Cardiac septum (tissue), 1 donor: ENCODE measurements at regions not wholly inside any gene's neighbourhood (a gene's known extent, or its start where the extent isn't known, plus 50 kb on each side); places are given as distances from the start of the nearest gene placed in this dataset.

Experiments used
- DNase-seq: peaks from one replicate; pipeline ENCODE4 v3.0.0-alpha.2; 2020; ENCODE audit warnings: low spot score
- intact Hi-C: fragments of 100-400 bp; cut with DNase I; formaldehyde crosslinking; loops from one replicate; pipeline ENCODE4 v1.14.0; 2022
- donor health status: DM: no; HTN: no; CAD: no.

GRCh38 chr13:40087091-40088002, 431.9 kb downstream of the COG6 start:
- intact Hi-C loops, result no loop called here

GRCh38 chr13:40094056-40094455, 438.6 kb downstream of the COG6 start:
- intact Hi-C loops, result no loop called here
- no peak for DNase-seq

More at GRCh38 chr13:40087091-40088002, 431.9 kb downstream of the COG6 start:
- DNase-seq, result no peak

GRCh38 chr13:40095695-40096356, 440.4 kb downstream of the COG6 start:
- intact Hi-C loops, result no loop called here
- DNase-seq, result no peak

- intact Hi-C loops, result no loop called here
- no peak for DNase-seq
Measured at GRCh38 chr13:40096357-40096901, 441.0 kb downstream of the COG6 start.

DNA sequence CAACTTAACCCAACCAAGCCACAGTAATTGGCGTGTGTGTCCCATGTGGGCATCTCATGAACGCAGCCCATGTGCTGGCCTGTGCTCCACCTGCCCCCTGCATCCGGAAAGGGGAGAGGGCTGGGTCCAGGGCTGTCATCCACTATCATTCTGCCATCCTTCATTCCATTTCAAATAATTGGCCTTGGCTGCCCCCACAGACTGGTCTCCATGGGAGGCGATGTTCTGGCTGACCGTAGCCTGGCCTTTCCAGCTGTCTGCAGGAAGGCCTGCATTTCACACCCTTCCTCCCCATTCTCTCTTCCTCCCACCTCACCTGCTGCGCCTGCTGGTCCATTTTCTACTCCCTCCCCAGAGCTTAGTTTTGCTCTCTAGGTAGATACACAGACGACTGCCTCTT, 442.8 kb downstream of the COG6 start:
- intact Hi-C loops, result no loop called here
- no peak for DNase-seq

DNA sequence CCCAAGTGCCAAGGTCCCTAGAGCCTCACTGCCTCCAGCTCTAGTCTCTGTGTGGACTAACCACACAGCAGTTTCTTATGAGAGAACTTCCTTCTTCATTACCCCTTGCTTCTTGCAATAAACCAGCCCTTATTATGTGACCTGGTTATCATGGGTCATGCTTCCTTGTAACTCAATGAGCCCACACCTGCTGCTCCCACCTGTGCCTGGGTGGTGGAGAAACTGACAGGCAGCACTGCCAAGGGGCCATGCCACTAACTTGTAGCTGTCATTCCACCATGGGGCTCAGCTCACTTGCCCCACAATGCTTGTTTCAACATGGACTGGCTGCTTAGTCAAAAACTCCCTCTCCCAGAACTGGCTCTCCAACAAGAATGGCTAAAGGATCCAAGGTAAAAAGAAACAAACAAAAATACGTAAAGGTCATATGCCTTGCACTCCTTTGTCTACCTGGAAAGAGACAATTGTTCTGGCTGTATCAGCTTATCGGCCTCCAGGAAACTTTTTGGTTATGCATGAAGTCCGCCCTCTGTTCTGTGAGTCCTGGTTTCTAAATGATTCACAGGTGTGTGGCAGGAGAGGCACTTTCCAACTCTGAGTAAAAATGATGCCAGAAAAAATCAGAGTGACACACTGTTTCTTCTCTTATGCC, 446.4 kb downstream of the COG6 start:
- intact Hi-C loops, result no loop called here
- DNase-seq, result no peak

DNA sequence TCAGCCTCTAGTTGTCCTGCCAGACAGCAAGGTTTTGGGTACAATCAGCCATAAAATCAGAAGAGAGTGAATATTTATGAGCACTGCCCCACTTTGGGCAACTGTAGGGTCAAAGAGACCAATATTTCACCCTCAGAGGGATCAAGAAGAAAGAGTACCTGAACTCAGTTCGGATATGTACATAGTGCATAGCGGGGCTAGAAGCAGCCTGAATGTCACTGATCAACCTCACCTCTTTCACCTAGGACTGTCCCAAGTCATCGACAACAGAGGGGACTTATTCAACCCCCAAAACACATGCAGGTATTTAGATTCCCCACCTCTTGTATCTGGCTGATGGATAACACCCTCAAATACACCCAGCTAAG, 446.9 kb downstream of the COG6 start:
- no peak for DNase-seq
- intact Hi-C loops, result no loop called here

DNA sequence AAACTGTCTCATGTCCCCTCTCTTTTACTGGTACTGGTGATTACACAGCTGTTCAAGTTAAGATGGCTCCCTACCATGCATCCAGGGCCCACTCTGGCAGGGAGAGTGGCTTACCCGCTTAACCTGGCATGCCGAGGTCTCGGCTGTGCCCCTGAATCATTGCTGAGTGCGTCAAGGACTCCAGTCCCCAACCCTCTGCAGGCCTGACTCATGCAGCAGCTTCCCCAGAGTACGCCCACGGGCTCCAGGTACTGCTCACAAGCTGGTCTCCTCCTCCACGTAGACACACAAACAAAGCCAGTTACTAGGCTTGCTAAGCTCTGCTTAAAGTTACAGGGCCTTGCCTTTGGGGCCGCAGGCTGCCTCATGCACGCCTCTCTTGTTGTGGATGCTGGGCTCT, 447.4 kb downstream of the COG6 start:
- DNase-seq, result no peak
- intact Hi-C loops, result no loop called here

DNA sequence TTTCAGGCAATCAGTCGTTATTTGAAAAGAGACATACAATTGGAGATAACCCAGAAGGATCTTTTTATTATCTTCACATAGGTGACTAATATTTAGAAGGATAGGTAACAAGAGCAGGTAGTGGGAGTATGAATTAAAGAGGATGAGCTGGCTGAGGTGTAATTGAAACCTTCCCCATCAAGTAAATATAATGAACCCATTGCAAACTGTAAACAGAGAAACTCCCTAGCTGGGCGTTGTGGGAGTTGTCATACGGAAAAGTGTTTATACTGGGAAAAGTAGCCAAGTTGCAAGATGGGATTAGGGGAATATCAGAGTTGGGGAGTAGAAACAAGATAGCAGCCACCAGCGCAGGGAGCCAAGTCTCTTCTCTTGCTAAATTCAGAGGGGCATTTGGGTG, 448.4 kb downstream of the COG6 start:
- intact Hi-C loops, result no loop called here
- no peak for DNase-seq

DNA sequence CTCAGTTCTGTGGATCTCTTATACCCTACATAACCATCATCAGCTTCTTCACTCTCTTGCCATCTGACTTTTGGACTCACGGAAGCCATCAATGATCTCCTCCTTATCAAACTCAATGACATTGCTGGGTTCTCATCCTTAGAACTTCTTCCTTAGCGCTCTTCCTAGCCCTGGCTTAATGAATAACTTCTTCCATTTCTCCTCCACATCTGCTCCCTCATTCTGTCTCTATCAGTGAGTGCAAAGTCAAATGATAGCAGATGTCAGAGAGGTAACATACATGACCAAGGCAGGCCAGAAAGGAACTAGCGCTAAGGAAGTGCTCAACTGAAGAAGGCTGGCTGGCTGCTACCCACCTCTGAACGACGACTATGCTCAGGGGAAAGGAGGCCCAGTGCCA, 449.8 kb downstream of the COG6 start:
- DNase-seq, result no peak
- intact Hi-C loops, result no loop called here

DNA sequence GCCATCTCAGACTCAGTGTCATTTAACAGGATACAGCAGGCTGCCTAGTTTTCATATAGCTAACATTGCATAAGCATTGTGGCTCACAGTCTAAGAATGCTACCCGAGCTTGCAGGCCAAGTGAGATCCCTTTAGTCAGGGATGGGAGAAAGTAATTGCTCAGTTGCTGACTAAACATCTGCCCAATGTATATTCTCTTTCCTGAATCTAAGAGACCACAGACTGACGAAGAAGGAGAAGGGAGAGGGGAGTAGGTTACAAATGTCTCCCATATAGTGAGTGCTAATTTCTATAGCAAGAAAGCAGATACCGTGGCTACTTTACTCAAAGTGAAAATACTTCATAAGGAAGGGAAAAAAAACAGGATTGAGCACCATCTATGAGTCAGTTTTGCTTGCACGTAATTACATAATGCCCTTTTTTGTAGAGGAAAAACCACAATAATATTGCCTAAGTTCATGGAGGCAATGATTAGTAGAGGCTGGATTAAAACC, 453.9 kb downstream of the COG6 start:
- no peak for DNase-seq
- intact Hi-C loops, result no loop called here

- intact Hi-C loops, result no loop called here
- DNase-seq, result no peak
Measured at GRCh38 chr13:40113643-40114304, 458.3 kb downstream of the COG6 start.

- DNase-seq, result no peak
- intact Hi-C loops, result no loop called here
Measured at GRCh38 chr13:40114305-40114896, 458.9 kb downstream of the COG6 start.

- intact Hi-C loops, result no loop called here
- DNase-seq, result no peak
Measured at GRCh38 chr13:40115426-40115825, 460.0 kb downstream of the COG6 start.

- intact Hi-C loops, result no loop called here
Measured at GRCh38 chr13:40116008-40116407, 460.5 kb downstream of the COG6 start.

DNA sequence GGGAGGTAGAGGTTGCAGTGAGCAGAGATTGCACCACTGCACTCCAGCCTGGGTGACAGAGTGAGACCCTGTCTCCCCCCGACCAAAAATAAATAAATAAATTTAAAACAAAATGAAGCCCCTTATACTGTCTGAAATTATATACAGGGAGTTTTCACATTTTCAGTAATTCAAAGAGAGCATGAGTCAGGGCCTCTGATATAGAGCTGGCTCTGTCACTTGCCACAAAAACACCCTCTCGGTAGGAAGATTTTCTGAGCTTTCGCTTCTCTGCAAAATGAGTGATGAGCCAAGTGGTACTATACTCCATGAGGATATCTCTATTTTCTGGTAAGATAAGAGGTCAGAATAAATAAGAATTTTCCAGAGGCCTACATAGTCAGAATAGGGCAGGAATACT, 462.9 kb downstream of the COG6 start:
- DNase-seq, result no peak
- intact Hi-C loops, result no loop called here

More at GRCh38 chr13:40116008-40116407, 460.5 kb downstream of the COG6 start:
- DNase-seq, result no peak

- DNase-seq, result no peak
- intact Hi-C loops, result no loop called here
Measured at GRCh38 chr13:40119852-40120251, 464.4 kb downstream of the COG6 start.

DNA sequence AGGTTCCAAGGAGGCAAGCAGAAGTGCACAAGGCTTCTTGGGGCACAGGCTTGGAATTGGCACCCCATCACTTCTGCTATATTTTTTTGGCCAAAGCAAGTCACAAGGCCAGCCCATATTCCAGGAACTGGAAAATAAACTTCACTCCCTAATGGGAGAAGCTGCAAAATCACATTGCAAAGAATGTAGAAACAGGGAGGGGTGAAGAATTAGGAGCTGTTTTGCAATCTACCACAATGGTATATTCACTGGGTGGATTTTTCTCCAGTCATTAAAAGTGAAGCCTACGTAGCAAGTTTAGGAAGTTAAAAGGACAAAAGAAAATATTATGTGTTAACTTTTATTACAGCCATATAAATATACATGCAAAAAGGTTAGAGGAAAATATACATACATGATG, 464.8 kb downstream of the COG6 start:
- no peak for DNase-seq
- intact Hi-C loops, result no loop called here

DNA sequence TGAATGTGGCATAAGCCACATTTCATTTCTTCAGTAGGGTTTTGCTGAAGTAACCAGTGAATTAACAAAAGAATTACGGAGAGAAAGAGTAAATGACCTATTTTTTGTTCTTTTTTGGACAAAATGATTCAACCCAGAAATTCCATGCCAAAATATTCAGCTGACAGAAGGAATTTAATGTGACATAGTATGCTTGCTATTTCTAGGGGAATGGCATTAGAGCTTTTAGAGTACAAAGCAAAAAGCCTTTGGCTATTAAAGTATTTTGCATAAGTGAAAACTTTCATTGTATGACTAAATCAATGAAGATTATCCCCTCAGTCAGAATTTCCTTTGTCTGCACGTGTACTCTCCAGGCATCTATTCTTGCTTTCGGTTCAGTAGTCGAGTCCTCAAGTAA, 465.3 kb downstream of the COG6 start:
- intact Hi-C loops, result no loop called here
- no peak for DNase-seq
